ENCODE measurements at regions not wholly inside any gene's neighbourhood (a gene's known extent, or its start where the extent isn't known, plus 50 kb on each side); places are given as distances from the start of the nearest gene placed in this dataset.

GRCh38 chr20:60817891-60818290, 434.2 kb upstream of the CDH4 start:
- no peaks in the 10 kb centered on the region for H3K79me2 ChIP-seq (ENCODE audit: insufficient read depth)
- CTCF ChIA-PET: no interaction called here

GRCh38 chr20:60819511-60819910, 432.6 kb upstream of the CDH4 start:
- POLR2A ChIA-PET: no interaction called here
- H2AFZ ChIP-seq (ENCODE audit: low read depth): no peak overlapping the region
- H3K9me2 ChIP-seq: no peaks in the 10 kb centered on the region
- no peak overlapping the region for H3K9ac ChIP-seq
- no peak overlapping the region for H3K27ac ChIP-seq (ENCODE audit: low read depth in 2 of 2, low read length in 1 of 2)
- no peaks in the 10 kb centered on the region for H3K27me3 ChIP-seq (ENCODE audit: insufficient read depth)
- H3K4me2 ChIP-seq: no peak overlapping the region
- DNase-seq: no peak
- no peaks in the 10 kb centered on the region for H3K36me3 ChIP-seq (replicated peaks in 1 of 2; ENCODE audit: control insufficient read depth in 1 of 2, insufficient read depth in 2 of 2, low read length in 1 of 2)
- H3K9me3 ChIP-seq: no peaks in the 10 kb centered on the region
- WGBS (ENCODE audit: low lambda C conversion rate): 13% methylated on average over 5 of the region's 5 CpGs
- H3F3A ChIP-seq (replicated peaks; ENCODE audit: insufficient read depth): no peaks in the 10 kb centered on the region
- no peak overlapping the region for H3K4me3 ChIP-seq (ENCODE audit: low read depth in 2 of 2, low read length in 1 of 2)
- H3K4me1 ChIP-seq (ENCODE audit: control insufficient read depth in 1 of 2, insufficient read depth in 2 of 2, low read depth in 1 of 2, low read length in 1 of 2): no peaks in the 10 kb centered on the region
- H3K79me2 ChIP-seq (ENCODE audit: insufficient read depth): no peaks in the 10 kb centered on the region
- CTCF ChIA-PET: no interaction called here
- no peaks in the 10 kb centered on the region for H4K20me1 ChIP-seq (ENCODE audit: insufficient read depth)
- TF ChIP-seq FOXM1 (IDR thresholded peaks at IDR 0.05; ENCODE audit: low read depth) (no peak), NRF1 (IDR thresholded peaks at IDR 0.05; ENCODE audit: low read depth, low read length) (no peak)

More at GRCh38 chr20:60817891-60818290, 434.2 kb upstream of the CDH4 start:
- TF ChIP-seq GABPA (IDR thresholded peaks at IDR 0.05; ENCODE audit: low read depth) (no peak), TEAD4 (IDR thresholded peaks at IDR 0.05; ENCODE audit: borderline replicate concordance, insufficient read depth) (no peak), USF2 (IDR thresholded peaks at IDR 0.05; ENCODE audit: borderline replicate concordance, low read depth, low read length) (no peak), NFIC (IDR thresholded peaks at IDR 0.05; ENCODE audit: borderline replicate concordance) (no peak), EP300 (IDR thresholded peaks at IDR 0.05; ENCODE audit: borderline replicate concordance in 1 of 2, low read depth in 1 of 2, low read length in 1 of 2) (no peak), SIN3A (IDR thresholded peaks at IDR 0.05; ENCODE audit: borderline replicate concordance, low read depth, low read length) (no peak), CHD2 (IDR thresholded peaks at IDR 0.05; ENCODE audit: low read length, partially characterized antibody) (no peak), USF1 (IDR thresholded peaks at IDR 0.05; ENCODE audit: borderline replicate concordance, low read depth) (no peak), ELF1 (IDR thresholded peaks at IDR 0.05) (no peak), TCF12 (IDR thresholded peaks at IDR 0.05) (no peak), GATA2 (CRISPR knock-in tag; IDR thresholded peaks at IDR 0.05) (no peak)
- TF ChIP-seq, protein P1, sequence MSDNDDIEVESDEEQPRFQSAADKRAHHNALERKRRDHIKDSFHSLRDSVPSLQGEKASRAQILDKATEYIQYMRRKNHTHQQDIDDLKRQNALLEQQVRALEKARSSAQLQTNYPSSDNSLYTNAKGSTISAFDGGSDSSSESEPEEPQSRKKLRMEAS (IDR thresholded peaks at IDR 0.05; ENCODE audit: low read depth): no peak
- TF ChIP-seq, protein P2, sequence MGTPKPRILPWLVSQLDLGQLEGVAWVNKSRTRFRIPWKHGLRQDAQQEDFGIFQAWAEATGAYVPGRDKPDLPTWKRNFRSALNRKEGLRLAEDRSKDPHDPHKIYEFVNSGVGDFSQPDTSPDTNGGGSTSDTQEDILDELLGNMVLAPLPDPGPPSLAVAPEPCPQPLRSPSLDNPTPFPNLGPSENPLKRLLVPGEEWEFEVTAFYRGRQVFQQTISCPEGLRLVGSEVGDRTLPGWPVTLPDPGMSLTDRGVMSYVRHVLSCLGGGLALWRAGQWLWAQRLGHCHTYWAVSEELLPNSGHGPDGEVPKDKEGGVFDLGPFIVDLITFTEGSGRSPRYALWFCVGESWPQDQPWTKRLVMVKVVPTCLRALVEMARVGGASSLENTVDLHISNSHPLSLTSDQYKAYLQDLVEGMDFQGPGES (IDR thresholded peaks at IDR 0.05; ENCODE audit: low read depth, low read length): no peak
- H3K36me3 ChIP-seq (replicated peaks in 1 of 2; ENCODE audit: control insufficient read depth in 1 of 2, insufficient read depth in 2 of 2, low read length in 1 of 2): no peaks in the 10 kb centered on the region
- DNase-seq: no peak
- H3K27ac ChIP-seq (ENCODE audit: low read depth in 2 of 2, low read length in 1 of 2): no peak overlapping the region
- no peaks in the 10 kb centered on the region for H4K20me1 ChIP-seq (ENCODE audit: insufficient read depth)
- H3K9ac ChIP-seq: no peak overlapping the region
- no peak overlapping the region for H3K4me2 ChIP-seq
- WGBS (ENCODE audit: low lambda C conversion rate): 33% methylated on average over 4 of the region's 4 CpGs
- no peak overlapping the region for H2AFZ ChIP-seq (ENCODE audit: low read depth)
- H3K4me1 ChIP-seq (ENCODE audit: control insufficient read depth in 1 of 2, insufficient read depth in 2 of 2, low read depth in 1 of 2, low read length in 1 of 2): no peaks in the 10 kb centered on the region
- no peaks in the 10 kb centered on the region for H3K9me3 ChIP-seq
- POLR2A ChIA-PET: no interaction called here
- no peak overlapping the region for H3K4me3 ChIP-seq (ENCODE audit: low read depth in 2 of 2, low read length in 1 of 2)
- no peaks in the 10 kb centered on the region for H3K27me3 ChIP-seq (ENCODE audit: insufficient read depth)
- no peaks in the 10 kb centered on the region for H3K9me2 ChIP-seq
- no peaks in the 10 kb centered on the region for H3F3A ChIP-seq (replicated peaks; ENCODE audit: insufficient read depth)

All from SK-N-SH (cell line).